ENCODE measurements at regions not wholly inside any gene's neighbourhood (a gene's known extent, or its start where the extent isn't known, plus 50 kb on each side); places are given as distances from the start of the nearest gene placed in this dataset.

GRCh38 chr6:104531646-104532045 is 328.1 kb downstream of the HACE1 start:
- no peak for TF ChIP-seq CTCF (IDR thresholded peaks at IDR 0.05; ENCODE audit: extremely low read depth in 1 of 2, insufficient read depth in 1 of 2, low read depth in 1 of 2, low read length in 2 of 2)
- TF ChIP-seq POLR2A (IDR thresholded peaks at IDR 0.05; ENCODE audit: low read depth, low read length), result no peak
- no peak for TF ChIP-seq POLR2AphosphoS5 (IDR thresholded peaks at IDR 0.05; ENCODE audit: insufficient read depth, low read depth, low read length)
- TF ChIP-seq MYC (IDR thresholded peaks at IDR 0.05; ENCODE audit: low read depth, low read length), result no peak

Data from endothelial cell of umbilical vein (primary cell).